ENCODE measurements at regions not wholly inside any gene's neighbourhood (a gene's known extent, or its start where the extent isn't known, plus 50 kb on each side); places are given as distances from the start of the nearest gene placed in this dataset.

DNA sequence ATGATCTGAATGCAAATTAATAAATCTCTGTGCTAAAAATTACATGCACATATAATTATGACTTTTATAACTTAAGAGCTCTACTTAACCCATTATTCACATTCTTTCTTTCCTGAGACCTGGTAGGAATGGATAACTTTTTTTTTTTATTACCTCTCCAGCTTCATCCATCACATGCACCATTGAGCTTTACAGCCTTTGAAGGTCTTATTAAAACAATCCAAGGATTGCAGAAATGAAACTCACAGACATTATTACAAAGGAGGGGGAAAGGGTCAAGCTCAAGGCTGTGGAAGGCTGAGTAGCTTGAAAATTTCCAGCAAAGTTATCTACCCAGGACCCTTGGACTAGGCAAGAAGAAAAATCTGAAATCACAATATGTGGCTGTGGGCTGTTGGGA lies 202.5 kb upstream of the GRIP1 start (continued):
- TF ChIP-seq, protein P1, sequence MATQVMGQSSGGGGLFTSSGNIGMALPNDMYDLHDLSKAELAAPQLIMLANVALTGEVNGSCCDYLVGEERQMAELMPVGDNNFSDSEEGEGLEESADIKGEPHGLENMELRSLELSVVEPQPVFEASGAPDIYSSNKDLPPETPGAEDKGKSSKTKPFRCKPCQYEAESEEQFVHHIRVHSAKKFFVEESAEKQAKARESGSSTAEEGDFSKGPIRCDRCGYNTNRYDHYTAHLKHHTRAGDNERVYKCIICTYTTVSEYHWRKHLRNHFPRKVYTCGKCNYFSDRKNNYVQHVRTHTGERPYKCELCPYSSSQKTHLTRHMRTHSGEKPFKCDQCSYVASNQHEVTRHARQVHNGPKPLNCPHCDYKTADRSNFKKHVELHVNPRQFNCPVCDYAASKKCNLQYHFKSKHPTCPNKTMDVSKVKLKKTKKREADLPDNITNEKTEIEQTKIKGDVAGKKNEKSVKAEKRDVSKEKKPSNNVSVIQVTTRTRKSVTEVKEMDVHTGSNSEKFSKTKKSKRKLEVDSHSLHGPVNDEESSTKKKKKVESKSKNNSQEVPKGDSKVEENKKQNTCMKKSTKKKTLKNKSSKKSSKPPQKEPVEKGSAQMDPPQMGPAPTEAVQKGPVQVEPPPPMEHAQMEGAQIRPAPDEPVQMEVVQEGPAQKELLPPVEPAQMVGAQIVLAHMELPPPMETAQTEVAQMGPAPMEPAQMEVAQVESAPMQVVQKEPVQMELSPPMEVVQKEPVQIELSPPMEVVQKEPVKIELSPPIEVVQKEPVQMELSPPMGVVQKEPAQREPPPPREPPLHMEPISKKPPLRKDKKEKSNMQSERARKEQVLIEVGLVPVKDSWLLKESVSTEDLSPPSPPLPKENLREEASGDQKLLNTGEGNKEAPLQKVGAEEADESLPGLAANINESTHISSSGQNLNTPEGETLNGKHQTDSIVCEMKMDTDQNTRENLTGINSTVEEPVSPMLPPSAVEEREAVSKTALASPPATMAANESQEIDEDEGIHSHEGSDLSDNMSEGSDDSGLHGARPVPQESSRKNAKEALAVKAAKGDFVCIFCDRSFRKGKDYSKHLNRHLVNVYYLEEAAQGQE (IDR thresholded peaks at IDR 0.05; ENCODE audit: unreplicated experiment) = no peak
- TF ChIP-seq, protein P2, sequence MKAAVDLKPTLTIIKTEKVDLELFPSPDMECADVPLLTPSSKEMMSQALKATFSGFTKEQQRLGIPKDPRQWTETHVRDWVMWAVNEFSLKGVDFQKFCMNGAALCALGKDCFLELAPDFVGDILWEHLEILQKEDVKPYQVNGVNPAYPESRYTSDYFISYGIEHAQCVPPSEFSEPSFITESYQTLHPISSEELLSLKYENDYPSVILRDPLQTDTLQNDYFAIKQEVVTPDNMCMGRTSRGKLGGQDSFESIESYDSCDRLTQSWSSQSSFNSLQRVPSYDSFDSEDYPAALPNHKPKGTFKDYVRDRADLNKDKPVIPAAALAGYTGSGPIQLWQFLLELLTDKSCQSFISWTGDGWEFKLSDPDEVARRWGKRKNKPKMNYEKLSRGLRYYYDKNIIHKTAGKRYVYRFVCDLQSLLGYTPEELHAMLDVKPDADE (IDR thresholded peaks at IDR 0.05) = no peak
- TF ChIP-seq, protein P3, sequence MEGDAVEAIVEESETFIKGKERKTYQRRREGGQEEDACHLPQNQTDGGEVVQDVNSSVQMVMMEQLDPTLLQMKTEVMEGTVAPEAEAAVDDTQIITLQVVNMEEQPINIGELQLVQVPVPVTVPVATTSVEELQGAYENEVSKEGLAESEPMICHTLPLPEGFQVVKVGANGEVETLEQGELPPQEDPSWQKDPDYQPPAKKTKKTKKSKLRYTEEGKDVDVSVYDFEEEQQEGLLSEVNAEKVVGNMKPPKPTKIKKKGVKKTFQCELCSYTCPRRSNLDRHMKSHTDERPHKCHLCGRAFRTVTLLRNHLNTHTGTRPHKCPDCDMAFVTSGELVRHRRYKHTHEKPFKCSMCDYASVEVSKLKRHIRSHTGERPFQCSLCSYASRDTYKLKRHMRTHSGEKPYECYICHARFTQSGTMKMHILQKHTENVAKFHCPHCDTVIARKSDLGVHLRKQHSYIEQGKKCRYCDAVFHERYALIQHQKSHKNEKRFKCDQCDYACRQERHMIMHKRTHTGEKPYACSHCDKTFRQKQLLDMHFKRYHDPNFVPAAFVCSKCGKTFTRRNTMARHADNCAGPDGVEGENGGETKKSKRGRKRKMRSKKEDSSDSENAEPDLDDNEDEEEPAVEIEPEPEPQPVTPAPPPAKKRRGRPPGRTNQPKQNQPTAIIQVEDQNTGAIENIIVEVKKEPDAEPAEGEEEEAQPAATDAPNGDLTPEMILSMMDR (conservative IDR thresholded peaks at IDR 0.05; ENCODE audit: low read depth in 2 of 2) = no peak
- TF ChIP-seq ZNF114 (CRISPR knock-in tag; IDR thresholded peaks at IDR 0.05) (no peak), JUNB (IDR thresholded peaks at IDR 0.05; ENCODE audit: unreplicated experiment) (no peak), EZH2 (IDR thresholded peaks at IDR 0.05; ENCODE audit: low read depth, unreplicated experiment) (no peak), POLR2AphosphoS5 (IDR thresholded peaks at IDR 0.05; ENCODE audit: low read depth) (no peak), EZH2phosphoT487 (IDR thresholded peaks at IDR 0.05; ENCODE audit: unreplicated experiment) (no peak), ZNF331 (CRISPR knock-in tag; IDR thresholded peaks at IDR 0.05; ENCODE audit: low read depth) (no peak), NANOG (IDR thresholded peaks at IDR 0.05; ENCODE audit: borderline replicate concordance) (no peak)

DNA sequence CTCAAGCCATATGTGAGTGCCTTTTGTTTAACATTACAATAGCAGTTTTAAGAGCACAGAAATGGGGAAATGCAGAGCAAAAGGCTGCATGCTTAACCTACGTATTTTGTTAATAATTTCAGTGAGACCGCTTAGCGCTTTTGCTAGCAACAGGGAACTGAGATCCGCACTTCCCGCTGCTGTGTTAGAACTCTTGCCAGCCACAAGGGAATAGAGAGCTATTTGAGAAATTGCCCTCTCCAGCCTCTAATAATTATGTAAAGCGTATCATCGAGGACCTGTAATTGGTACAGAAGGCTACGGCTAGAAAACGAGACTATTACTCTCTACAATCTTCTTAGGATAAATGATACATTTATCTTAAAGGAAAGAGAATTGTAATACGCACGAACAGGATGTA lies 205.2 kb upstream of the GRIP1 start:
- H3K4me1 Mint-ChIP-seq = peaks cover 37% of the 10 kb centered on the region
- Histone ChIP-seq H4K20me1 (replicated peaks; ENCODE audit: insufficient read depth) (no peaks in the 10 kb centered on the region), H3K4me1 (ENCODE audit: insufficient read depth) (peaks cover 28% of the 10 kb centered on the region), H3K27ac (ENCODE audit: low read depth) (no peak overlapping the region), H3K79me2 (replicated peaks; ENCODE audit: insufficient read depth) (no peaks in the 10 kb centered on the region), H3K4me3 (no peak overlapping the region), H3K27me3 (ENCODE audit: insufficient read depth) (no peaks in the 10 kb centered on the region), H3K4me2 (peak overlapping the region; percentile 63), H3K9me2 (ENCODE audit: insufficient read depth) (no peaks in the 10 kb centered on the region), H3F3A (replicated peaks; ENCODE audit: low read depth) (no peaks in the 10 kb centered on the region), H2AFZ (no peak overlapping the region), H3K36me3 (ENCODE audit: insufficient read depth) (no peaks in the 10 kb centered on the region)
- H3K27ac Mint-ChIP-seq = no peak overlapping the region
- H3K36me3 Mint-ChIP-seq (ENCODE audit: low read depth) = no peaks in the 10 kb centered on the region
- DNase-seq (ENCODE audit: low spot score) (no peak), ATAC-seq (no peak; the same call in 2 of the 3 replicates)
- H3K27me3 Mint-ChIP-seq (ENCODE audit: insufficient read depth, low read depth, poor library complexity) = peaks cover 4% of the 10 kb centered on the region
- H3K4me3 Mint-ChIP-seq = no peak overlapping the region
- H3K9me3 Mint-ChIP-seq = no peaks in the 10 kb centered on the region
- no peak for TF ChIP-seq CREB1 (CRISPR knock-in tag; IDR thresholded peaks at IDR 0.05; ENCODE audit: low read depth)
- TF ChIP-seq, protein P2 (IDR thresholded peaks at IDR 0.05) = no peak
- no peak for TF ChIP-seq EZH2phosphoT487 (IDR thresholded peaks at IDR 0.05; ENCODE audit: unreplicated experiment)
- TF ChIP-seq, protein P4, sequence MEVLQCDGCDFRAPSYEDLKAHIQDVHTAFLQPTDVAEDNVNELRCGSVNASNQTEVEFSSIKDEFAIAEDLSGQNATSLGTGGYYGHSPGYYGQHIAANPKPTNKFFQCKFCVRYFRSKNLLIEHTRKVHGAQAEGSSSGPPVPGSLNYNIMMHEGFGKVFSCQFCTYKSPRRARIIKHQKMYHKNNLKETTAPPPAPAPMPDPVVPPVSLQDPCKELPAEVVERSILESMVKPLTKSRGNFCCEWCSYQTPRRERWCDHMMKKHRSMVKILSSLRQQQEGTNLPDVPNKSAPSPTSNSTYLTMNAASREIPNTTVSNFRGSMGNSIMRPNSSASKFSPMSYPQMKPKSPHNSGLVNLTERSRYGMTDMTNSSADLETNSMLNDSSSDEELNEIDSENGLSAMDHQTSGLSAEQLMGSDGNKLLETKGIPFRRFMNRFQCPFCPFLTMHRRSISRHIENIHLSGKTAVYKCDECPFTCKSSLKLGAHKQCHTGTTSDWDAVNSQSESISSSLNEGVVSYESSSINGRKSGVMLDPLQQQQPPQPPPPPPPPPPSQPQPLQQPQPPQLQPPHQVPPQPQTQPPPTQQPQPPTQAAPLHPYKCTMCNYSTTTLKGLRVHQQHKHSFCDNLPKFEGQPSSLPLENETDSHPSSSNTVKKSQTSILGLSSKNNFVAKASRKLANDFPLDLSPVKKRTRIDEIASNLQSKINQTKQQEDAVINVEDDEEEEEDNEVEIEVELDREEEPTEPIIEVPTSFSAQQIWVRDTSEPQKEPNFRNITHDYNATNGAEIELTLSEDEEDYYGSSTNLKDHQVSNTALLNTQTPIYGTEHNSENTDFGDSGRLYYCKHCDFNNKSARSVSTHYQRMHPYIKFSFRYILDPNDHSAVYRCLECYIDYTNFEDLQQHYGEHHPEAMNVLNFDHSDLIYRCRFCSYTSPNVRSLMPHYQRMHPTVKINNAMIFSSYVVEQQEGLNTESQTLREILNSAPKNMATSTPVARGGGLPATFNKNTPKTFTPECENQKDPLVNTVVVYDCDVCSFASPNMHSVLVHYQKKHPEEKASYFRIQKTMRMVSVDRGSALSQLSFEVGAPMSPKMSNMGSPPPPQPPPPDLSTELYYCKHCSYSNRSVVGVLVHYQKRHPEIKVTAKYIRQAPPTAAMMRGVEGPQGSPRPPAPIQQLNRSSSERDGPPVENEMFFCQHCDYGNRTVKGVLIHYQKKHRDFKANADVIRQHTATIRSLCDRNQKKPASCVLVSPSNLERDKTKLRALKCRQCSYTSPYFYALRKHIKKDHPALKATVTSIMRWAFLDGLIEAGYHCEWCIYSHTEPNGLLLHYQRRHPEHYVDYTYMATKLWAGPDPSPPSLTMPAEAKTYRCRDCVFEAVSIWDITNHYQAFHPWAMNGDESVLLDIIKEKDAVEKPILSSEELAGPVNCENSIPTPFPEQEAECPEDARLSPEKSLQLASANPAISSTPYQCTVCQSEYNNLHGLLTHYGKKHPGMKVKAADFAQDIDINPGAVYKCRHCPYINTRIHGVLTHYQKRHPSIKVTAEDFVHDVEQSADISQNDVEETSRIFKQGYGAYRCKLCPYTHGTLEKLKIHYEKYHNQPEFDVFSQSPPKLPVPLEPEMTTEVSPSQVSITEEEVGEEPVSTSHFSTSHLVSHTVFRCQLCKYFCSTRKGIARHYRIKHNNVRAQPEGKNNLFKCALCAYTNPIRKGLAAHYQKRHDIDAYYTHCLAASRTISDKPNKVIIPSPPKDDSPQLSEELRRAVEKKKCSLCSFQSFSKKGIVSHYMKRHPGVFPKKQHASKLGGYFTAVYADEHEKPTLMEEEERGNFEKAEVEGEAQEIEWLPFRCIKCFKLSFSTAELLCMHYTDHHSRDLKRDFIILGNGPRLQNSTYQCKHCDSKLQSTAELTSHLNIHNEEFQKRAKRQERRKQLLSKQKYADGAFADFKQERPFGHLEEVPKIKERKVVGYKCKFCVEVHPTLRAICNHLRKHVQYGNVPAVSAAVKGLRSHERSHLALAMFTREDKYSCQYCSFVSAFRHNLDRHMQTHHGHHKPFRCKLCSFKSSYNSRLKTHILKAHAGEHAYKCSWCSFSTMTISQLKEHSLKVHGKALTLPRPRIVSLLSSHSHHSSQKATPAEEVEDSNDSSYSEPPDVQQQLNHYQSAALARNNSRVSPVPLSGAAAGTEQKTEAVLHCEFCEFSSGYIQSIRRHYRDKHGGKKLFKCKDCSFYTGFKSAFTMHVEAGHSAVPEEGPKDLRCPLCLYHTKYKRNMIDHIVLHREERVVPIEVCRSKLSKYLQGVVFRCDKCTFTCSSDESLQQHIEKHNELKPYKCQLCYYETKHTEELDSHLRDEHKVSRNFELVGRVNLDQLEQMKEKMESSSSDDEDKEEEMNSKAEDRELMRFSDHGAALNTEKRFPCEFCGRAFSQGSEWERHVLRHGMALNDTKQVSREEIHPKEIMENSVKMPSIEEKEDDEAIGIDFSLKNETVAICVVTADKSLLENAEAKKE (CRISPR knock-in tag; IDR thresholded peaks at IDR 0.05) = no peak
- no peak for TF ChIP-seq POLR2AphosphoS5 (IDR thresholded peaks at IDR 0.05; ENCODE audit: low read depth)
- no peak for TF ChIP-seq ZNF331 (CRISPR knock-in tag; IDR thresholded peaks at IDR 0.05; ENCODE audit: low read depth)
